Transverse colon (tissue), 4 donors: ENCODE measurements at regions not wholly inside any gene's neighbourhood (a gene's known extent, or its start where the extent isn't known, plus 50 kb on each side); places are given as distances from the start of the nearest gene placed in this dataset.

Experiments
- CTCF ChIP-seq, 5 experiments: fragments of 200-600 bp in 3 of 5; fragments of 450-650 bp in 2 of 5; sonication (generic) in 3 of 5; IDR thresholded peaks; 1 replicate in 2 of 5; 2 replicates in 3 of 5; pipeline ENCODE4 v1.5.1; 2016 to 2017; ENCODE audit warnings: antibody characterized with exemption in 5 of 5, inconsistent platforms in 3 of 5, mild to moderate bottlenecking in 2 of 5, moderate library complexity in 1 of 5
- EP300 ChIP-seq: sonication (generic); formaldehyde crosslinking; IDR thresholded peaks from one replicate; pipeline ENCODE4 v1.6.1; 2017; ENCODE audit warnings: antibody characterized with exemption, low read depth
- POLR2A ChIP-seq: fragments of 450-650 bp; IDR thresholded peaks from one replicate; pipeline ENCODE4 v1.6.1; 2016; ENCODE audit warnings: antibody characterized with exemption, mild to moderate bottlenecking, moderate library complexity
- POLR2AphosphoS5 ChIP-seq, 3 donors: sonication (generic); formaldehyde crosslinking; IDR thresholded peaks; one replicate each; pipeline ENCODE4 v1.6.1; 2016; ENCODE audit warnings: antibody characterized with exemption in 3 of 3

DNA sequence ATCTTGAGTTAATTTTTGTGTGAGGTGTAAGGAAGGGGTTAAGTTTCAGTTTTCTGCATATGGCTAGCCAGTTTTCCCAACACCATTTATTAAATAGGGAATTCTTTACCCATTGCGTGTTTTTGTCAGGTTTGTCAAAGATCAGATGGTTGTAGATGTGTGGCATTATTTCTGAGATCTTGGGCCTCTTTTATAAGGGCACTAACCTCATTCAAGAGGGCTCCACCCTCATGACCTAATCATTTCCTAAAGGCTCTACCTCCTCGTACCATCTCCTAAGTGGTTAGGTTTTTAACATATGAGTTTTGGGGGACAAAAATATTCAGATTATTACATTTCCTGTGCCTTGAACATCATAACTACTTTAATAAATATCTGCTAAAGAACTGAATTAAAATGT is 510.9 kb downstream of the UTRN start:
- TF ChIP-seq CTCF (IDR thresholded peaks at IDR 0.05) = no peak
- TF ChIP-seq POLR2AphosphoS5 (IDR thresholded peaks at IDR 0.05) = no peak
- TF ChIP-seq EP300 = no peak
- TF ChIP-seq POLR2A = no peak
